Amniotic stem cell (primary cell): ENCODE measurements at regions not wholly inside any gene's neighbourhood (a gene's known extent, or its start where the extent isn't known, plus 50 kb on each side); places are given as distances from the start of the nearest gene placed in this dataset.

Source experiments
- DNase-seq: peaks from one replicate; lab custom pipeline; 2025; lab: John Stamatoyannopoulos, UW

DNA sequence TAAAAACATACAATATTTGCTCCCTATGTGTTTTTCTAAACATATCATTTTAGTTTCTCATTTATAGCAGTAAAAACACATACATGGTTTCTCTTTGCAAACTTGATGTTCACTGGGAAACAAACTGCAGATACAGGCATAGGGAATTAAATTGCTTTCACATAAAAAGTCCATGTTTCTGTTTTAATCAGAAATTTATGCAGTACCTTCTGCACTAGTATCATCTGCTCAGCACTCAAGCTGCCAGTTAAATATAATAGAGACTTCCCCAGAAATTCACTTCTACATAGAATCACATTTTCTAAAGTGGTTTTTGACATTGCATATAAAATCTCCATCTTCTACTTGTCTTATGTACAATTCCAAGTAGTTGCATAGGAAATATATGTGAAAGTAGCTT lies 1107.3 kb upstream of the NRXN1 start:
- DNase-seq = no peak

DNA sequence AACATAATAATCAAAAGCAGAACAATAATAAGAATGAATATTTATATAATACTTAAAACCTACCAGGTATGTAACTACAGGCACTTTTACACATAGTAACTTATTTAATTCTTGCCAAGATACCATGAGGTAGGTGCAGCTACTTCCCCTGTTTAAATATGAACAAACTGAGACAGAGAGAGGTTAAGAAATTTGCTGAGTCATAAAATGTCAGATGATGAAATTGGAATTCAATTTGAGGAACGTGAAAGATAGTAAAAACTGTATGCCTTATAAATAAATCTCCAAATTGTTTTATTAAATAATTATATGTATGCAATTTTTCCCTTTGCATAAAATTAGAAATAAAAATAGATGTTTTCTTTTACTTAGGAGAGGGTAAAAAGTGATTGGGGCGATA lies 1103.3 kb upstream of the NRXN1 start:
- DNase-seq = no peak

DNA sequence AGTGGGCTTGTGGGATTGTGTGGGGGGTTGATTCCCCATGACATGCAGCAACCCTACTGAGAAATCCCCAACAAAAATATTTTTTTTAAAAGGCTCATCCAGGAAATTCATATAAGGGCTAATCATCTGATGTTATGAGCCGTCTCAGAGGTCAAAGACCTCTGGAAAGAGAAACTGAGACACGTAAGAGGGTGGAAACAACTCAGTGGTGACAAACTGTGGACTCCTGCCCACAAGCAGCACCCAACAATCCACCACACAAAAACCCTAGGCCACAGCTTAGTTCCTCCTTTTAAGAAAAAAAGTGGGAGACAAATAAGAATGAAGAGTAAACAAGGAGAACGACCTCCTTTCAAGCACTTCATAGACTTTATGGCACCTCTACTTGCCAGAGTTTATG lies 1096.1 kb upstream of the NRXN1 start:
- DNase-seq = no peak

DNA sequence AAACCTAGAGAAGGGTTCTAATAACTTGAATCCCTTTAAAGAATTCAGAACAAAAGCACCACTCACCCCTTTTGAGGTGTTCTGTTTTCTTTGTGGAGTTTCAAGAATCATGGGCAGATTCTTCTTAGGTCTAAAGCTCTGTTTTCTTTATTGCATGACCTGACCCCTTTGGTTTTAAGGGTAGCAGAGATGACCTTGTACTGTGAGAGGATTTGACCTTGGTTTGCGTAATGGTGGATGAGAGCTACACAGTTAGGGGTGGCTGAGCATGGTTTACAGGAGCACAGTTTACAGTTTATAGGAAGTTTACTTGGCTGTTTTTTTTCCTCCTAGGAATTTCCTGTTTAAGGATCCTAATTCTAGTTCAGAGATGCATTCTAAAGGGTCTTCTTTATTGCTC lies 1095.6 kb upstream of the NRXN1 start:
- DNase-seq = no peak

DNA sequence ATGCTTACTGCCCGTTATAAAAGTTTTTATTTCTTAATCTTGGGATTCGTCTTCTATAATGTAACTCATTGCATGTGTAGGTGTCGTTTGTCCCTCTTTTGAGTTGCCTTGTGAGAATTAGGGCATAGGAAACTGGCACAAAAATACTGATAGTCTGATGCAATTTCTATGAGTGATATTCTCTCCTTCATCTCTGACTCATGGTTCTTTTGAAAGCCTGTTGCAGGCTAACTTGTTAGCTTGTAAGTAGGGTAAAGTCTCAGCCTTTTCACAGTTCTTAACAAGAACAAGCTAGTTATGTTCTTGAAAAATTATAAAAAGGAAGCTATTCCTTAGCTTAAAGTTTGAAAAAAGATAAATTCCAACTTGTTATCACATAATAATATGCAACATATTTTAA lies 1085.4 kb upstream of the NRXN1 start:
- peak; percentile 4 for DNase-seq

DNA sequence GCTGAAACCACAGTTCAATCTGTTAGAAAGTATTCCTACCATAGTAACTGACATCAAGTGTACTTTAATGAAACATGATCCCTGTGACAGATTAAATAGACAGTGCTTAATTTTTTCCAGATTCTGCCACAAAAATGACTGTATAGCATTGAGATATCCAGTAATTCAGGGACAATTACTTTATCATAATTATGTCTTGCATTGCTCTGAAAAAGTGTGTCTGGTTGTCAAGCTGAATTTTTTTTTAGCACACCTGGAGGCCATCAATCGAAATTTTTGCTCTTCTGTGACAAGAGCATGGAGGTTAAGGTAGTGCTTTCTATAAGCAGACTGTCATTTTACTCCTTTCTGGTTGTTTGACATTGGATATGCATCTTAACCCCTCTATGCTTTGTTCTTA lies 1083.8 kb upstream of the NRXN1 start:
- no peak for DNase-seq

DNA sequence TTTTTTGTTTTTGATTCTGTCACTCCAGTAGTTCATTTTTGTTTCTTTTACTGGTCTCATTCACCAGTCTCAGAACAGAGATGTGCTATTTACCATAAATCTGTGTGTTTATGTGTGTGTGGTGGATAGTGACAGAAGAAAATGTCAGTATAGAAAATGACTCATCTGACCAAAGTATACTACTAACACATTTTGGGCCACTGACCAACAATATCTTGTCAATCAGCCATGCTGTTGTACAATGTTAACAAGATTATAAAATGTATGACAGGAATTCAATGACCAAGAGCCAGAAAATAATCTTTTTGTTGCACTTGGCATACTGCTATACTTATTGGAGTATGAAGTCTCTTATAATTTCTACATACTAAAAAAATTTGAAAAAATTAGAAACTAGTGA lies 1081.4 kb upstream of the NRXN1 start:
- DNase-seq = peak; percentile 4

DNA sequence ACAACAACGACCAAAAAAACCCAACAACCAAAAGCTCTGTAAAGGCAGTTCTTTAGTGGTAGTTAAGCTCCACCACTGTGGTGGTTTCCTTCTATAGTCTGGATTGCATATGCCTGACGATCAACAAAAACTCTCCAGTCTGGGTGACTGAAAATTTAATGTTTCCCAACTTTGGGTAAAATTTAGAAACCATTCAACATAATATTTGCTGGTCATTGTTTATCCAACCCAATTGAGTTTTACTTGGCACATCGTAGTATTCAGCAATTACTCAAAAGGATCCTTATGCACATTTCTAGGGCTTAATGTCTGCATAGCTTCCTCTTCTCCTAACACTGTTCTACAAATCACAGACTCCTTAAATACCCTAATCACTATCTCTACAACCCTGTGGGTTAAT lies 1080.2 kb upstream of the NRXN1 start:
- no peak for DNase-seq

DNA sequence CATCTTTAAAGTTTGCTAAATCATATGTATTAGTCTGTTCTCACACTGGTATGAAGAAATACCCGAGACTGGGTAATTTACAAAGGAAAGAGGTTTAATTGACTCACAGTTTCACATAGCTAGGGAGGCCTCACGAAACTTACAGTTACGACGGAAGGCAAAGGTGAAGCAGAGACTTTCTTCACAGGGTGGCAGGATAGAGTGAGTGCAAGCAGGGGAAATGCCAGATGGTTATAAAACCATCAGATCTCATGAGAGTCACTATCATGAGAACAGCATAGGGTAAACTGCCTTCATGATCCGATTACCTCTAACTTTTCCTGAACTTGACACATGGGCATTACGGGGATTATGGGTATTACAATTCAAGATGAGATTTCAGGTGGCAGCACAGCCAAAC lies 1075.2 kb upstream of the NRXN1 start:
- no peak for DNase-seq

DNA sequence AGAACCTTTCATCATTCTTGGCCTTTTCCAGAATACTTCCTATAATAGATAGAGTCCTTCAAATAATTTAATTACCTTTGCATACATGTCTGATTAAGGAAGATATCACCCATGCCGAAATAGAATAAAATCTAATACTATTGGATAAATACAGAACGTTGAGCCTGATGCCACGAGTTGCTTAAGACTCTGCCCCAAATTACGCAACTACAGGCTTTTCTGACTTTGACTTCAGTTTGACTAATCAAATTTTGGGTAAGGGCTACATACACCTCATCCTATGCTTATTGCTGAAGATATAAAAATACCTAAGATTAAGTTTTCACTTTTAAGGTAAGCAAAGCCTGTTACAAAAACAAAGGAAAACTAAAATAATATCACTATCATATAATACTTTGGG lies 1065.1 kb upstream of the NRXN1 start:
- DNase-seq = no peak

DNA sequence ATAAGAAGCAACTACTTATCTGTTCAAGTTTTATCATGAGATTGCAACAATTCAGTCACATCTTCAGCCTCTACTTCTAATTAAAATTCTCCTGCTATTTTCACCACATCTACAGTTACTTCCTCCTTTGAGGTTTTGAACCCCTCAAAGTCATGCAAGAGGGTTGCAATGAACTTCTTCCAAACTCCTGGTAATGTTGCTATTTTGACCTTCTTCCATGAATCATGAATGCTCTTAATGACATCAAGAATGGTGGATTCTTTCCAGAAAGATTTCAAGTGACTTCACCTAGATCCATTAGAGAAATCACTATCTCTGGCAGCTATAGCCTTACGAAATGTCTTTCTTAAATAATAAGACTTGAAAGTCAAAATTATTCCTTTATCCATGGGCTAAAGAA lies 1052.8 kb upstream of the NRXN1 start:
- DNase-seq = no peak

DNA sequence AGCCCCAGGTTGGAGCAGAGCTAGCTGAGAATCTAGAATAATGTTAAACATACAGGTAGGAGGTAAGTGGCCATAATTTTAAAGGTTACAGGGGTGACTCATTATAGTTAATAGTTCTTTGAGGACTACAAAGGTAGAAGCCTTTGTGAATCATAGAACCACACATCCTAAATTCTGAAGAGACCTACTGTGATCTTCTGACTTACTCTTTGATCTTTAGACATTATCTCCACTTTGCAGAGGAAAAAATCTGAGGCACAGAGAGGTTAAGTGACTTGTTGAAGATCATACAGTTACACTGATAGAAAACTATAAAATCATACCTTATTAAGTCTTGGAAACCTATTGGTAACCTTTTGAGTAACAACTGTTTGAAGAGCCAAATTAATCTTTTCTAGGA lies 1051.3 kb upstream of the NRXN1 start:
- no peak for DNase-seq

DNA sequence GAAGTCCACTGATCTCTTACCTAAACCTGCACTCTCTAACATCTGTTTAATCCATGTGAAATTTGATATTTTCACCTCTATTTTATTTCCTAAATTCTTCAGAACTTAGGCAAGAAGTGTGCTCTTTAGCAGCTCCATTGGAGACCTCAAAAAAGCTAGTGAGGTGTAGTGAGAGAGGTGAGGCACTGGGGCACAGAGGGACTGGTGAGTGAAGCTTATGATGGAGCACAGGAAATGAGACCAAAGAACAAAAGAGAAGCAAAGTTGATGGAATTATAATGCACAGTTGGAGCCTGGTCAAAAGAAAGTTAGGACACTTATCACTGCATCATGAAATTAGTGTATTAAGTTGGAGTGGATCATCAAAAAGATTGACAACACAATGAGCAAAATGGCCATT lies 1050.7 kb upstream of the NRXN1 start:
- no peak for DNase-seq

DNA sequence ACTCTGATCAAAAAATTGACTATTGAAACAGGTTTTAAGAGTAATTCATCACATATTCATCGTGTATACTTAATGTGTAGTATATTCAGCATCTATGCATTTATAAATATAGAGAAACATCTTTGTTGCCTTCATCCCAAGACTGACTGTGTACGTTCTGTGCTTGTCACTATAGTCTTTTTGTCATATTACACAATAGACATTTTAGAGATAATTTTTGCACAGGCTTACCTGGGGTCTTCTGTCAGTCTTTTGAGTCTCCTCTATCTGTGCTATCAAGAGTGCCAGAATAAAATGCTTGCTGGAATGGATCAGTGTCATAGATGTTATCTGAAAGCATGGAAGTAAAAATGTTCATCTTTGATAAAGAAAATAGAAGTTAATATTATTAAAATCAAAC lies 1047.7 kb upstream of the NRXN1 start:
- DNase-seq = no peak

DNA sequence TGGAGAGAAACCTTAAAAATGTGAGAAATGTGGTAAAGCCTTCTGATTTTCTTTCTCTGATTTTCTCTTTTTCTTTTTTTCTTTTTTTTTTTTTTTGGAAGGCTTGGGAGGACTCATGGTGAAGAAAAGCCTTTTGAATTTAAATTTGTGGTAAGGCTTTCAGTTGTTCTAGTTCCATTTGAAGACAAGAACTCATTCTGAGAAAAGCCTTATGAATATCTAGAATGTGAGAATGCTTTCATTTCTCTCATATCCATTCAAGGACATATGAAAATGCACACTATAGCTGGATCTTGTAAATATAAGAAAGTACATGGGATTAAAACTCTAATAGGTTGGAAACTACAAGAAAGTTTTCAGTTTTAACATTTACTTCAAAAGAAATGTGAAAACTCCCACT lies 1045.2 kb upstream of the NRXN1 start:
- no peak for DNase-seq

DNA sequence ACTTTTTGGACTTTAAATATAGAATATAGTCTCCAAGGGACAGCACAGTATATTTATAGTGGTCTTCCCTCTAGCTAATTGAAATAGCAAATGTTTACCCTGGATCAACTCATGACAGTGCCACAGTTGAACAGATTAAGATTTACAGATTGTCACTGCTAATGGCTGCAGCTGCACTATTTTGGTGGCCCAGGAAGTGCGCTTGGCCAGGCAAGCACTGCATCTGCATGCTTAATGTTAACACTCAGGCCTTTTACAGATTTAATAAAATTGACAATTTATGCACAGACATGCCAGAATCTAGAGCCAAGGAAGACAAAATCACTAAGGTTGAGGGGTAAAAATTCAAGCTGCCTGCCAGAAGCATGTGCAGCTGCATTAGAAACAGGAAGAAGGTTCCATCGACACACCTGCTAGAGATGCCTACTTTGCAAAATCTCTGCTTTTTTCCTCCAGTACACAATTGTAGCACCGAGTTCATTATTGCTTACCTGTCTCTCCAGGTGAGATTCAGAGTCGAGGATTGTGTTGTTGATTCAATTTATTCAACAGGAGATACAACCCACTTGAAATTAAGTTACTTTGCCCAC lies 1042.3 kb upstream of the NRXN1 start:
- DNase-seq = no peak

DNA sequence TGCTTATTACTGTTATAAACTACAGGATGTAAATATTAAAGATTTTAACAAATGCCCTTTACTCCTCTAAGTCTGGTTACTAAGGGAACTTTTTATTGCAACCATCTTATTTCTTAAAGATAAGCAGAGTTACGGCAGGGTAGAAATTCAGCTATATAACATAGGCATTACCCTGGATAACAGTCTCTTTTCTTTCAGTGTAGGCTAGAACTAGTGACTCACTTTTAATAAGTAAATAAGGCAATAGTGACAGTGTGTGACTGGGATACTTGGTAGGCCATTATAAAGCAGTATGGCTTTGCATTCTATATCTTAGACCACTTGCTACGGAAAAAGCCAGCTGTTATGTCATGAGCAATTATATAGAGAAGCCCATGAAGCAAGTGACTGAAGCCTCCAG lies 1041.0 kb upstream of the NRXN1 start:
- no peak for DNase-seq

DNA sequence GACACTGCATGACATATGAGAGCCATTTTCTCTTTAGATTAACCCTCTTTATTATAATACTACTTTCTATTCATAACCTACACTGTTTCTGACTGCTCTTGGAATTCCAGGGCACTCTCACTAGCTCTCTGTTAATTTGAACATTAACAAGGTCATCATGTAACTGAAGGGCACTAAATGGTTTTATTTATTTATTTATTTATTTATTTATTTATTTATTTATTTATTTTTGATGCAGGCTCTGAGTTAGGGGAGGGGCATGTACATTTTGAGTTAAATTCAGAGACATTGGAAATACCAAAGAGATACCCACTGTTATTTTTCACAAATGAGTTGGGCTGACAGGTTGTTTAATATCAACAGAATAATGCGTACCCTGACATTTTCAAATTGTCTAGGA lies 1038.7 kb upstream of the NRXN1 start:
- DNase-seq = no peak

DNA sequence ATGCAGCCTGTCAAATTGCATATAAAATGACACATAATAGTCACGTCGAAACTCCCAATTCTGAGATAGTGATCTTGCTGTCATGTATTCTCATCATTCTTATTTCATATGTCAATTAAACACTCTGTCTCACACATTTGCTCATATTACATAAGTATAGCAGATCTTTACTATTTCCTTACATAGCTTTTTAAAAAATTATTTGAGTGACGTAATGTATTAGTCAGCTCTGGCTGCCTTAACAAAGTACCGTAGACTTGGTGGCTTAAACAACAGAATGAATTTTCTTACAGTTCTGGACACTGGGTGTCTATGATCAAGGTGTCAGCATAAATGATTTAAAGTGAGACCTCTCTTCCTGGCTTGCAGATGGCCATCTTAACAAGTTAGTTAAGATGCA lies 1032.3 kb upstream of the NRXN1 start:
- no peak for DNase-seq

DNA sequence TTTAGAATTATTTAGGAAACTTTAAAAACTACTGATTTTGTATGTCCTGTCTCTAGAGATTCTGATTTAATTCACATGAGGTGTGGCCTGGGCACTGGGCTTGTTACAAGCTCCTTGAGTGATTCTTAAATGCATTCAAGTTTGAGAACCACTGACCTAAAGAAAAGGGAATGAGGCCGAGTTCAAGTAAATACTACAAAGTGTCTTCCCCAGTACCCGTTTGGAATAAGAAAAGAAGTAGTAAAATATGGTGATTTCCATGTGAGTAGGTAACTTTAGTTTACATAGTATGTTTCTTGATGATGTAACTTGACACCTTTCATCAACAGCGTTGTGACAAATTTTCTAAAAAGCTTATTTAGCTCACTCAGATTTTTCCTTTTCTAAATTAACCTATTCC lies 1022.9 kb upstream of the NRXN1 start:
- no peak for DNase-seq

DNA sequence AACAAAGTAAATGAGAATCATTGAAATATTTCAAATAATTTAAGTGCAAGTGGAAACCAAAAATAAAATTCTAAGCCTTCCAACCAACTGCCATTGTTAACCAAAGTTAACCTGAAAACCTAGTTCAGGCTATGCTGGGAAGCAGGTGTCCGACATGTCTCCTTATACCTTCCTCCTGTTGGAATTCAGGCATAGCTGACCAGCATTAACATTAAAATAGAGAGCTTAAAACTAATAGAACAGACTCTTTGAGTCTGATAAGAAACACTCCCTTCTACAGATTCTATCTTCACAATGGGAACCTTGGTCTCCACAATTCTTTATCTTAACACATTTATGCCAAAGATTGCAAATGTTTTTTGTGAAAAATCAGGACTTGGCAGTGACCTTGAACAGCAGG lies 1004.9 kb upstream of the NRXN1 start:
- no peak for DNase-seq

DNA sequence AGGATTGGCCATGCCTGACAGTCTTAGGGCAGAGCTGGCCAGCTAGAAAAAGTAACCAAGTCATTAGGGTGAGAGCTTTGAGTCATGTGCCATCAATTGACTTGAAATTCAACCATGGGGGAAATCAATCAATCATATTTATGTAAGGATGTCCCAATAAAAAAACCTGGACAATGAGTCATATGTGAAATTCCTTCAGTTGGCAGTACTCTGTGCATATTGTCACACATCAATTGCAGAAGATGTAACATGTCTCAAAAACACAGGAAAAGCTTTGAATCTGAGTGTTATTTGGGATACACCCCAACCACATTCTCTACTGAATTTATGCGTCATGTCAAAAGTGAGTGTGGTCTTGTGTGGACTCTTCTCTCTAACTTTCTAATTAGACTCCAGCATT lies 1004.1 kb upstream of the NRXN1 start:
- no peak for DNase-seq

DNA sequence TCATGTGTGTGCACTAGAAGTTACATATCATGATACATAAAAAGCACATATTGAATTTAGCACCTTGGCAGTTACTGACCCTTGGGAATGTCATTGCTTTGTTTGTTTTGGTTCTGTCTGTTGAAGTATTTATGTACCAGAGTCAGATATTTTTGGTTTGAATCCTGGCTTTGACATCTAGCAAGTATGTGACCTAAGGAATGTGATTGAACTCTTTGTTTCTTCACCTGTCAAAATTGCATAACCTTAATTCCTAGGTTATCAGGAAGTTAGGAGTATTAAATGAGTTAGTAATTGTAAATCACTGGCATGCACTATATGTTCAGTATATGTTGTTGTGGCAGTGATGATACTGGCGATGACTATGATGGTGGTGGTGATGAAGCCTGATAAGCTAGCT lies 1003.5 kb upstream of the NRXN1 start:
- DNase-seq = no peak

DNA sequence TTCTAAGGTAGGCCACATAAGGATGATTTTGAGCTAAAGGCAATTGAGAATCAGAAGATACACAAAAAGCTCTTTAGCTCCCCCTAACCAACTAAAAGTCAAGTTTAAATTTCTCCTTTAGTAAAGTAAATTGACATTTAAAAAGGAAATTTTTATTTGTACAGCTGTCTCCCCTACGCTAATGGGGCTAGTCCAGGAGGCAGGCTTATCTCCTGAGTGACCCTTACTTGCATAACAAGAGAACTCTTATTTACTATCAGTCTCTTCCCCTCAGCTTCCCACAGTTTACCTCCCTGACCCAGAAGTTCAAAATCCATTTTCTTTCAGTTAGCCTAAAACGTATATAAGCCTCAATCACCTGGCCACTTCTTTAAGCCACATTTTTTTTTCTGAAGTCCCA lies 1002.8 kb upstream of the NRXN1 start:
- no peak for DNase-seq

DNA sequence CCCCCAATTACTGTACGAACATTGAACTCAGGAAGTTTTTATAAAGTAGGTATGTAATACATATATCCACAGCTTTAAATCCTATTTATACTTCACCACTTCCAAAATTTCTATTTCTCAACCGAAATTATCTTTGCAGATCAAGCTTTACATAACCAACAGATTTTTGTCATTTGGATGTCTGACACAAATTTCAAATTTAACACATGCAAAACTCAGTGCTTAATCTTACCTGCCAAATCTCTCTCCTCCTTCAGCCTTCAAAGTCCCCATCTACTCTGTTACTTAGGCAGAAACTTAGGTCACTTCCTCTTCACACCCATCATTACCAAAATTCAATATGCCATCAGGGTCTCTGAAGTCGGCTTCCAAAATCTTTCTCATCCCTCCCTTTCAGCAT lies 990.1 kb upstream of the NRXN1 start:
- no peak for DNase-seq
